Heart right ventricle (tissue), 16 donors: ENCODE measurements at regions not wholly inside any gene's neighbourhood (a gene's known extent, or its start where the extent isn't known, plus 50 kb on each side); places are given as distances from the start of the nearest gene placed in this dataset.

ENCODE experiments used
- ATAC-seq, 8 donors: fragments of 200-7000 bp; cut with Tn5 transposase; one replicate each; pipeline ENCODE4 v1.9.1; 2020; ENCODE audit warnings: mild to moderate bottlenecking in 8 of 8, moderate library complexity in 8 of 8, moderate number of reproducible peaks in 1 of 8
- DNase-seq, 2 donors: peaks; one replicate each; pipeline ENCODE4 v3.0.0-alpha.2; 2020
- H3K27ac ChIP-seq, 10 donors: fragments of 200-600 bp; sonication (generic) in 2 of 10; one replicate each; pipeline versions ENCODE4 v1.5.0 to v1.8.0; 2020 to 2022; ENCODE audit warnings: mild to moderate bottlenecking in 3 of 10
- H3K27me3 ChIP-seq, 7 donors: fragments of 200-600 bp; one replicate each; pipeline ENCODE4 v1.8.0; 2021 to 2022; ENCODE audit warnings: mild to moderate bottlenecking in 2 of 7
- H3K36me3 ChIP-seq, 9 donors: fragments of 200-600 bp; sonication (generic) in 1 of 9; one replicate each; pipeline versions ENCODE4 v1.5.0 to v1.8.0; 2020 to 2022; ENCODE audit warnings: mild to moderate bottlenecking in 2 of 9
- H3K4me1 ChIP-seq, 9 donors: fragments of 200-600 bp; sonication (generic) in 1 of 9; one replicate each; pipeline versions ENCODE4 v1.5.0 to v1.8.0; 2020 to 2022; ENCODE audit warnings: mild to moderate bottlenecking in 4 of 9
- H3K4me3 ChIP-seq, 10 donors: fragments of 200-600 bp; sonication (generic) in 2 of 10; one replicate each; pipeline versions ENCODE4 v1.5.0 to v1.8.0; 2020 to 2022; ENCODE audit warnings: mild to moderate bottlenecking in 7 of 10, moderate library complexity in 2 of 10
- H3K9me3 ChIP-seq, 11 donors: fragments of 200-600 bp in 10 of 11; sonication (generic) in 2 of 11; one replicate each; pipeline versions ENCODE4 v1.5.0 to v1.8.0; 2013 to 2022; ENCODE audit warnings: mild to moderate bottlenecking in 2 of 11, control low read depth in 1 of 11, moderate library complexity in 1 of 11
- WGBS, 2 donors: extraction: QIAGEN DNeasy Blood & Tissue Kit; methylation state at CpG; one replicate each; pipeline ENCODE4 v1.1.7; 2013; ENCODE audit warnings: inconsistent platforms in 1 of 2; 5-methylcytosine and 5-hydroxymethylcytosine counted together
- intact Hi-C, 10 donors: fragments of 100-400 bp; cut with DNase I; formaldehyde crosslinking; loops; one replicate each; pipeline versions ENCODE4 v1.11.1 to v1.14.2; 2022
- TF ChIP-seq, protein P1 (sequence below), 9 donors: fragments of 200-600 bp; sonication (generic) in 2 of 9; IDR thresholded peaks; one replicate each; pipeline versions ENCODE4 v1.5.0 to v1.8.0; 2021 to 2022; ENCODE audit warnings: antibody characterized with exemption in 9 of 9, mild to moderate bottlenecking in 5 of 9, moderate library complexity in 1 of 9
- donor health status: Arrhythmogenic right ventricular cardiomyopathy.
- donor health status: ischemic (EF 13 %, LVEDD 7.1; RV severe dilation, severe dysfunction).
- donor health status: healthy with polysubstance abuse.
- donor health status: DM: no; HTN: yes; CAD: no.
- donor health status: DM: no; HTN: no; CAD: no.
- donor health status: ischemic (EF 25% LVEDD 6.9; RV normal size, moderate dysfunction).
- donor health status: ischemic (EF 25% LVEDD 5.7; RV mildly dilated, moderate dysfunction).
- donor health status: healthy.
- donor health status: DM: yes; HTN: yes; CAD: no.
- donor health status: Ischemic cardiomyopathy.
- donor health status: ischemic (EF 35%, LVEDD 5.7; RV mildly dilated, moderate dysfunction).
- donor health status: nonischemic (EF 11% LVEDD 7.7; RV severe dilation, severe dysfunction).
- donor health status: DM: yes; HTN: yes; CAD: no.
- donor health status: PGD.
- donor health status: ischemic (EF 29% LVEDD 5.4; RV normal size, mild dysfunction).
- donor health status: nonischemic (EF 23%, LVEDD 6.1; RV moderate dilation, normal function).

- Histone ChIP-seq H3K36me3 (no peaks in the 10 kb centered on the region), H3K27ac (no peak overlapping the region), H3K4me1 (no peaks in the 10 kb centered on the region), H3K4me3 (no peak overlapping the region), H3K27me3 (peaks cover 0 to 5% (median 0%) of the 10 kb centered on the region in 7 donors), H3K9me3 (peaks cover 0 to 7% (median 0%) of the 10 kb centered on the region in 11 donors)
- intact Hi-C loops: no loop called here
- TF ChIP-seq, protein P1, sequence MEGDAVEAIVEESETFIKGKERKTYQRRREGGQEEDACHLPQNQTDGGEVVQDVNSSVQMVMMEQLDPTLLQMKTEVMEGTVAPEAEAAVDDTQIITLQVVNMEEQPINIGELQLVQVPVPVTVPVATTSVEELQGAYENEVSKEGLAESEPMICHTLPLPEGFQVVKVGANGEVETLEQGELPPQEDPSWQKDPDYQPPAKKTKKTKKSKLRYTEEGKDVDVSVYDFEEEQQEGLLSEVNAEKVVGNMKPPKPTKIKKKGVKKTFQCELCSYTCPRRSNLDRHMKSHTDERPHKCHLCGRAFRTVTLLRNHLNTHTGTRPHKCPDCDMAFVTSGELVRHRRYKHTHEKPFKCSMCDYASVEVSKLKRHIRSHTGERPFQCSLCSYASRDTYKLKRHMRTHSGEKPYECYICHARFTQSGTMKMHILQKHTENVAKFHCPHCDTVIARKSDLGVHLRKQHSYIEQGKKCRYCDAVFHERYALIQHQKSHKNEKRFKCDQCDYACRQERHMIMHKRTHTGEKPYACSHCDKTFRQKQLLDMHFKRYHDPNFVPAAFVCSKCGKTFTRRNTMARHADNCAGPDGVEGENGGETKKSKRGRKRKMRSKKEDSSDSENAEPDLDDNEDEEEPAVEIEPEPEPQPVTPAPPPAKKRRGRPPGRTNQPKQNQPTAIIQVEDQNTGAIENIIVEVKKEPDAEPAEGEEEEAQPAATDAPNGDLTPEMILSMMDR (IDR thresholded peaks at IDR 0.05): no peak
- no peak for DNase-seq
- WGBS, 2 donors: 71 to 75% methylated on average over 4 of the region's 4 CpGs
- ATAC-seq: no peak
Observed at GRCh38 chr9:1721196-1721595, 294.0 kb upstream of the SMARCA2 start.

GRCh38 chr9:1722404-1722803 is 292.7 kb upstream of the SMARCA2 start:
- intact Hi-C loops: no loop called here
- Histone ChIP-seq H3K9me3 (peaks cover 0 to 7% (median 0%) of the 10 kb centered on the region in 11 donors), H3K4me1 (no peaks in the 10 kb centered on the region), H3K4me3 (no peak overlapping the region), H3K27ac (no peak overlapping the region), H3K27me3 (peaks cover 0 to 5% (median 0%) of the 10 kb centered on the region in 7 donors), H3K36me3 (no peaks in the 10 kb centered on the region)
- DNase-seq: no peak
- no peak for ATAC-seq
- 70 to 74% methylated on average over 1 of the region's 1 CpG for WGBS, 2 donors
- TF ChIP-seq, protein P1 (IDR thresholded peaks at IDR 0.05): no peak

DNA sequence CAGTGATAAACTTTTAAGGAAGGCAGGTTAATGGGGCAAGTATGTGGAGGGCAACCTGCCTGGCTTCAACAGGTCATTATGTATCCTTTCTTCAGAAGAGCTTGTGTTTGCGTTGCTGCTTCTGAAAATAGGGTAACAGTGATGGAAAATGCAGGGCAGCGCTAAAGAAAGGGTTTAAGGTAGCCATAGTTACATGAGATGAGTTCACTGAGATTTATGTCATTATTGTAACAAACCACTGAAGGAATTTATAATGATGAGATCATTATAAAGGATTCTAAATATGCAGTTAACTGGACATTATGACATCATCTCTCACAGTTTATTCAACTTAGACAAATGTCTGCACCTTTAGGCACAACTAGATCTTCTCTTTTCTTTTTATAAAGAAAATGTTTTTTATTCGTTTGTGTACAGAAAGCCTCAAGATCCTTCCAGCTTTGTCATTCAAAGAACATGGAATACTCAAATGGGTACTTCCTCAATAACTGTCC is 291.6 kb upstream of the SMARCA2 start:
- TF ChIP-seq, protein P1 (IDR thresholded peaks at IDR 0.05): no peak
- Histone ChIP-seq H3K27me3 (peaks cover 0 to 7% (median 0%) of the 10 kb centered on the region in 7 donors), H3K9me3 (peaks cover 0 to 5% (median 0%) of the 10 kb centered on the region in 11 donors), H3K4me3 (no peak overlapping the region), H3K4me1 (no peaks in the 10 kb centered on the region), H3K36me3 (no peaks in the 10 kb centered on the region), H3K27ac (no peak overlapping the region)
- ATAC-seq (no peak), DNase-seq (no peak)
- 82 to 86% methylated on average over 3 of the region's 3 CpGs for WGBS, 2 donors
- intact Hi-C loops: no loop called here

DNA sequence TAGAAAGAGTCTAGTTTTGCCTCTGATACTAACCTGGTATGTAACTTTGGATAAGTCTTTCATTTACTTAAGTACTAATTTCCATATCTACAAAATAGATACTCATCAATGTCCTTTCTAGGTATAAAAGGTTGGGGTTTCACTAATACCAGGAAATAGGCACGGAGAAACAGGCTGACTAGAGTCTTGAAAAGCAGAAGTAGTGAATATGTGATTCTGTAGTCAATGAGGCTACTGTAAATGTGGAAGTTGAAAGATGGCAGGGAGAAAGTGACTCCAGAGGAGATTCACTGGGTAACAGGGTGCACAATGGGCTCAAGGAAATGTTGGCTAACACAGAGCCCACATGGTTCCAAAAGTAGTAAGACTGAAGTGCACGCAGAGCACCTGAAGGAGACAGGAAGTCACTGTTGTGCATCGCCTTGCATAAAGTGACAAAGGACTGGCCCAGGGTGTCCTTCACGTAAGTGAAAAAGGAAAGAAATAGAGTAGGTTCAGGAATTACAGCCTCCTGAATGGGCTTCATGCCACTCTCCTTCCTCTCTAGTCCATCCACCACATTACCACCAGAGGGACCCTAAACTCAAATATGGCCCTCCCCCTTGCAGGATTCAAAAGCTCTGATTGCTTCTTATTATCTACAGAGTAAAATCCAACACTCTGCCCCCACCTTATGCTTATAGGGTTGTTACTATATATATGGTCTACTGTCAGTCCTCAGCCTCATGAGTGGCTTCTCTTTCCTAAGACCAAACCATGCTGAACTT is 288.0 kb upstream of the SMARCA2 start:
- intact Hi-C loops: no loop called here
- TF ChIP-seq, protein P1 (IDR thresholded peaks at IDR 0.05): peak in 5 of 9 donors; percentile 9 to 15 (median 14)
- Histone ChIP-seq H3K36me3 (no peaks in the 10 kb centered on the region), H3K4me3 (no peak overlapping the region), H3K4me1 (no peaks in the 10 kb centered on the region), H3K27ac (no peak overlapping the region), H3K9me3 (no peaks in the 10 kb centered on the region), H3K27me3 (peaks cover 0 to 9% (median 0%) of the 10 kb centered on the region in 7 donors)
- DNase-seq (no peak), ATAC-seq (no peak)
- WGBS, 2 donors: 76 to 80% methylated on average over 4 of the region's 4 CpGs
